HG03575 (cell line): ENCODE measurements at regions not wholly inside any gene's neighbourhood (a gene's known extent, or its start where the extent isn't known, plus 50 kb on each side); places are given as distances from the start of the nearest gene placed in this dataset.
"Not testable (repeated sequence)": the region's sequence is repeated elsewhere in the genome, so short reads cannot be mapped to it uniquely, and the experiment has no call there.

Experiments
- ATAC-seq: cut with Tn5 transposase; IDR thresholded peaks from one replicate; pipeline ENCODE4 v1.9.1; 2021; ENCODE audit not compliant: unreplicated experiment, insufficient number of reproducible peaks, low FRiP score; ENCODE audit errors: extremely low read depth

DNA sequence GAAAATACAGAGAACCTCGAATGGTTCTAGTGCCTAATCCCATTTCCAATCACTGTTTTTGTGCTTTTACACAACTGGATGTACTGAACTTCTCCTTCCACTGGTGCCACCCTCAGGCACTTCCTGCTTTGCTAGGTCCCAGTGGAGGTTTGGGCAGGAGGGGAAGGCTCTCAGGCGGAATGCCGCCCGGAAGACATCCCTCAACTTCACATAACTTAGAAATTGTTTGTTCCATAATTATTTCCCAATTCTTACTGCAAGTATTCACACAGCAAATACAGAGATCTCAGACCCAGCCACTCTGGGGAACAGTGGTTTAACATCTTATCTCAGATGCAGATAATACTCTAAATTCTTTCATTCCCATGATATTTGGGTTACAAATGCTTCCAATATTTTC is 195.7 kb upstream of the IPO5 start:
- no peak for ATAC-seq

DNA sequence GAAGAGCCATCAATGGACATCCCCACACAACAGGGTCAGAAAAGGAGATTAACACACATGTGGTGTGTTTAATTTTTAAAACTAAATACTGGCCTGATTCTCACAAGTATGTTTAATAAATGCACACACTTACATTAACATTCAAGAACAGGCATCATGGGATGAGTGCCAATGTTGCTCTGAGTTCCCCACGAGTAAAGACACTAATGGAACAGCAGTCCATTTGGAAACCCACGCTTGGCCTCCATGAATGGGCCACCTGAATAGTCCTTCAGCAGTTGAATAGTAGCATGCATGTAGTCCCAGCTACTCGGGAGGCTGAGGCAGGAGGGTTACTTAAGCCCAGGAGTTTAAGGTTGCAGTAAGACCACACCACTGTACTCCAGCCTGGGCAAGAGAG is 195.2 kb upstream of the IPO5 start:
- ATAC-seq, result no peak

DNA sequence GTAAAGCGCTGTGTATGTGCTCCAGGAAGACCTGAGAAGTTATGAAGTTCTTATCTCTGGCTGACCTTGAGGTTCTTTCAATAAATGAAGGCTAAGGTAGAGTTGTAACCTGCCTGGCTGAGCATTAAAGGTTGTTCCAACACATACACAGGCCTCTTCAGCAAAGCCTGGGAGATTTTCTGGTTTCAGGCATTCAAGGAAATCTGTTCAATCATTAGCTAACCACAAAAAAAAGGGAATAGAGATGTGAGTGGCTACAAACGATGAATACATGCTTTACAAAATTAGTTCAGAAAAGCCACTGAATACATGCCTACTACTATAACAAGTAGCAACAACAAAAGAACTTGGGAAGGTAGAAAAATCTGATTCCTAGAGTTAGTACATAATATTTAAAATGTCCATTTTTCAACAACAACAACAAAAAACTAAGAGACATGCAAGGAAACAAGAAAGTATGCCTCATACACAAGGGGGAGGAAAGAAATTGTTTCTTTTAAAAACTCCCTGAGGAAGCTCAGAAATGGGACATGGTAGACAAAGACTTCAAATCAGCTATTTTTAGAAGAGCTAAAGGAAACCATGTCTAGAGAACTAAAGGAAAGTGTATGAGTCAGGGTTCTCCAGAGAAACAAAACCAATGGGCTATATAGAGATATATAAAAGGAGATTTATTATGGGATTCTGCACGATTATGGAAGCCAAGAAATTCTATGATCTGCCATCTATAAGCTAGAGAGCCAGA is 191.5 kb upstream of the IPO5 start:
- ATAC-seq, result no peak

DNA sequence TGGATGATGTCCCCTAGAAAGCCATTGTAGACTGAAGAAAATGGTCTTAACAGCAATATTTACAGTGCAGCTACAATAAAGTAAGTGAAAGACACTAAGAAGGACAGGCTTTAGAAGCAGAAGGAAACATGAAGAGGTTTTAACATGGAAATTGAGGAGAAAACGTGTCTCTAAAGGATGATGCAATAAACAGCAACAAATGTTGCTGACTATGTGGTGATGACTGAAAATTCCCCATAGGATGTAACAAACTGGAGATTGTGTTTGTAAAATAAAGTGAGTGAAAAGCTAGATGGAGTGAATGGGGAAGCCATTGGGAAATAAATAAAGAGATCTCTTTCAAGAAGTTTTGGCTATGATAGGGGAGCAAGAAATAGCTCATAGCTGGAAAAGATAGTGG is 186.7 kb upstream of the IPO5 start:
- no peak for ATAC-seq

DNA sequence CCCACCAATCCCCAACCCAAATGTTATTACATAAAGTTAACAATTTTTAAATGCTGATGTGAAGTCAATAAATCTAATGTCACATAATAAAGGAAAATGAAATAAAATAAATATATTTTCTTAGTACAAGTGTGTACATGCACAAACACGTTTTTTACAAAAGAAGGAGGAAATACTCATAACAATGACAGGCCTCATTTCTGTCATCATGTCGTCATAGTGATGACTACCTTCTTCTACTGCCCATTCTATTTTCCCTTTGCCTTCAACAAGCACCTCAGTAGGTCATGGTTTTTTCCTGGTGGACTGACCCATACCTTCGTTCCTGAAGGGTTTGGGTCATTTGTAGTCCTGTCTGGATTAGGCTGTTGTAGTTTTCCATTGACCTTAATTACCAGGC is 185.3 kb upstream of the IPO5 start:
- no peak for ATAC-seq

DNA sequence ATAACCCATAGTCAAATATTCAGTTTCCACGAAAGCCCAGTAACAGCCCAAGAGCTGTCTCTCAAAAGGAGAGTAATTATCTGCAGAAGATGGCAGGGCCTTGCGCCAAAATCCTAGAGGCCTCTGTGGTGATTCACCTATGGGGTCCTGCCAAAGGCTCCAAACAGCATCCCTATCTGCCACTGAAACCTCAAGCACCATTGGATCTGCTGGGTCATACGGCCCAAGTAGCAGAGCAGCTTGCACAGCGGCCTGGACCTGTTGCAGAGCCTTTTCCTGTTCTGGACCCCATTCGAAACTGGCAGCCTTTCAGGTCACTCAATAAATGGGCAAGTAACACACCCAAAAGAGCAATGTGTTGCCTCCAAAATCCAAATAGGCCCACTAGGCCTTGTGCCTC is 183.2 kb upstream of the IPO5 start:
- not testable (repeated sequence) for ATAC-seq

DNA sequence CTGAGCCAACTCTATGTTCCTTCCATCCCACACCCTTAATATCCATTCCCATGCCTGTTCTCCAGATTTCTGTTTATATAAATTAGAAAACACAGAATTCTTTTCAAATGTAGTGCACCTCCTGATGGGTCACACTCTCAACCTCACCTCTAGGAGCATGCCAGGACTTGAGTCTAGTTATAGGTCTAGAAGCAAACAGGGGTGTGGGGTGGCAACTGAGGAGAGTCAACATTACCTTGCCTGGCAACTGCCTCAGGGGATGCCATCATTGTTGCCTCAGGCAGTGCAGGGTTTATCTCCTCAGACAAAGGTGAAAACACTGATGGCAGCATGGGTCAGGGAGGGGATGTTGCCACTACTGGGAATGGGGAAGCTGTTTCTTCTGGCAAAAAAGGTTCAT is 181.0 kb upstream of the IPO5 start:
- not testable (repeated sequence) for ATAC-seq

DNA sequence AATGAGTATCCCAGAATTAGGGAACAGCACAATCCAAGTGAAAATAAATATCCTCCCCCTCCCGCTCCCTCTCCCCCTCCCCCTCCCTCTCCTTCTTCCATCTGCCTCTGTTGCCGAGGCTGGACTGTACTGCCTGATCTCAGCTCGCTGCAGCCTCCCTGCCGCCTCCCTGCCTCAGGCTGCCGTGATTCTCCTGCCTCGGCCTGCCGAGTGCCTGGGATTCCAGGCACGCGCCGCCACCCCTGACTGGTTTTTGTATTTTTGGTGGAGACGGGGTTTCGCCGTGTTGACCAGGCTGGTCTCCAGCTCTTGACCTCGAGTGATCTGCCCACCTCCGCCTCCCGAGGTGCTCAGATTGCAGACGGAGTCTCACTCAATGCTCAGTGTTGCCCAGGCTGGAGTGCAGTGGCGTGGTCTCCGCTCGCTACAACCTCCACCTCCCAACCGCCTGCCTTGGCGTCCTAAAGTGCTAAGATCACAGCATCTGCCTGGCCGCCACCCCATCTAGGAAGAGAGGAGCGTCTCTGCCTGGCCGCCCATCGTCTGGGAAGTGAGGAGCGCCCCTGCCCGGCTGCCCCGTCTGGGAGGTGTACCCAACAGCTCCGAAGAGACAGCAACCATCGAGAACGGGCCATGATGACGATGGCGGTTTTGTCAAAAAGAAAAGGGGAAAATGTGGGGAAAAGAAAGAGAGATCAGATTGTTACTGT is 178.9 kb upstream of the IPO5 start:
- not testable (repeated sequence) for ATAC-seq

DNA sequence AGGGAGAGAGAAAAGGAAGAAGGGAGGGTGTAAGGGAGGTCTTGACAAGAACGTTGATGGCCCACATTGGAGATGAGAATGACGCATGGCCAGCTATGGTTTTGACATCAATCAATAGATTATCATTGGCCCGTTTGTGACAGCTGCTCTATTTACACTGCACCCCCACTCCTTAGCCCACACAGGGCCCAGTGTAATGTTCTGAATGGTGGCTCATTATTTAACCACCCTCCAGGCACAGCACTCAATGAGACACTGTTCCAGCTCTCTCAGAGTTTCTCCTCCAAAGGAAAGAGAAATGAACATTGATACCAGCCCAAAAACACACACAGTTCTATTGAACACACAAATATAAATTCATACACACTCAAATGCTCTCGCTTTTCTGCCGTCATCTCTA is 173.0 kb upstream of the IPO5 start:
- ATAC-seq, result no peak

DNA sequence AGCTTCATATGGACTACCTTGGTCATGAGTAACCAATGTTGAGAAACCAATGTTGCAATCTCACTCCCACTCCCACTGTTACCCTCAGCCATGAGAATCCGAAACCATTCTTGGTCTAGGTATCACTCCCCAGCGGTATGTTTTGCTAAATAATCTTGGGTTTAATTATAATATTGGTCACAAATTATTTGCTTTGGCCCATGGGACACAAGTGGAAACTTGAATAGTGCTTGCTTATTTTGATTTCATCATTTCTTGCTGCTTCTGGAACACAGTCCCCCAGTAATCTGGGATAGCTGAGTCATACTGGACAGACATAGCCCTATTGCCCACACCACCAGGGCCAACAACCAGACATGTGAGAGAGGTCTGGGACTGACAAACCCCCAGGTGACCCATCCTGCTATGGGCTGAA is 171.6 kb upstream of the IPO5 start:
- ATAC-seq, result no peak

DNA sequence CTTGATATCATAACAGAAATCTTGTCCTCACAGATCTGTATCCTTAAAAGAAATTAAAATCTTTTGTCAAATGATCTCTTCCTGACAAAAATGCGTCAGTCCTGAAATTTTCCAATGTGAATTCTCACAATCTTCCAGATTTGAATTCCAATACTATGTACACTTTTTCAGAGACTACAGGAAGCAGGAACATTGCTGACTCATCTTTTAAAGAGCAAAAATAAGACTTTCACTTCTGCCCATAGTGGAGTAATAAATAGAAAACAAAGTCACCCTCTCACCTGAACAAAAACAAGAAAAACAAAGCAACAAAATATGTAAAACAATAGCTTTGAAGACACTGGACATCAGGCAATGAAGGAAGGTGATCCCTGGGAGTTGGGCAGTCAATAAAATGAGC is 167.0 kb upstream of the IPO5 start:
- no peak for ATAC-seq

DNA sequence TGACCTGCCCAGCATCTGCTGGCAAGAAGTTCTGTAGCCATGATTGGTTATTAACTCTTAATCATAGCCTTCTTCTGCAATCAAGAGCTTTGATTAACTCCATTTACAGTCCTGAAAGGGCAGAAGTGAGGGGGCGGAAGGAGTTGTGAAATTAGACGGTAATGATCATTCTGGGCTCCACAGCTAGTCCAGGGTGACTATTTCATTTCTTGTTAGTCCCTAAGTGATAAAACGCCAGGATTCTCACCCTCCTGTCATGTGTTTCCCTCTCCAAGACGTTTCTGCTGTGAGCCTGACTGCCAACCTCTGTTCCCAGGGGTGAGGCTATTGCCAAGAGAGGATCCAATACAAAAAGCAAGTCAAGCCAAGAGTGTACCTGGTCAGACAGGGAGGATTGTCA is 155.9 kb upstream of the IPO5 start:
- no peak for ATAC-seq

DNA sequence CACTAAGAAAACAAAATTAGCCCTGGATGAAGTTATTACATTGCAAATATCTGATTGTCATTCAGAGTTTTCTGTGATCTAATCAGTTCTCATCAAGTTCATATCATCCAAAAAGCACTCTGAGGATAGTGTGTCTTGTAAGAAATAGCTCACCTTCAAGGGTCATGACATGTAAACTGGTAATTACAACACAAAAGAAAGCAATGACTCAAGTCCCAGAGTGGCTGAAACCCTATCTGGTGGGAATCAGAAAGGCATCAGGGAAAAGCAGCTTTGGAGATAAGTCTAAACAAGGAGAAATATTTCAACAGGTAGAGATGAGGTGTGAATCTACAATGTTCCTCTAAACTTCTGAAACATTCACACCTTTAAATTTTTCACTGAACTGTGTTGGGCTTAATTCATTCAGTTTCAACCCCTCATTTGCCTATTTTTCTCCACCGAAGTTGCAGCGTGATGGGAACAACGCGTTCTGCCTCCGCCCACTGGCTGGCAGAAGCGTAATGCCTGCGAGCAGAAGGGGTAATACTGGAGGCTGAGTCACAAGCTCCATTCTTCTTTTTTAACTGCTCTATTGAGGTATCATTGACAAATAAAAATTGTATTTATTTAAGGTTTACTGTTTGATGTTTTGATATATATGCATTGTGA is 155.2 kb upstream of the IPO5 start:
- ATAC-seq, result no peak

DNA sequence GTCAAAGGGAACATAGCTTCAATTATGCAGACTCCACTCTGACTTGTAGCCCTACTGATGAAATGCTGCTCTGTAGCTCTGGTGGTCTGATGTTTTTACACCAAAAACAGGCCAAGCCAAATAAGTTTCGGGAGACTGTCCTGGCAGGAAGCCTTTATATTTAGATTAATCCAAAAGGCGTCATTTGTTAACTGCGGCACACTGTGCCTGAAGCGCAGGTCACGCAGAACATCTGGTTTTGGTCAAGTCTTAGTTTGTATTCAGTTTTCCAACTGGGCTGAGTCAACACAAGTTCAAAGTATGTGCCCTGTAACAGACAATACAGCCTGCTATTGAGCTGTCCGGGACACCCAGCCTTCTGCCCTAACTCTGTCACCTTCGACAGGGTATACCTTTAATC is 154.6 kb upstream of the IPO5 start:
- ATAC-seq, result no peak

DNA sequence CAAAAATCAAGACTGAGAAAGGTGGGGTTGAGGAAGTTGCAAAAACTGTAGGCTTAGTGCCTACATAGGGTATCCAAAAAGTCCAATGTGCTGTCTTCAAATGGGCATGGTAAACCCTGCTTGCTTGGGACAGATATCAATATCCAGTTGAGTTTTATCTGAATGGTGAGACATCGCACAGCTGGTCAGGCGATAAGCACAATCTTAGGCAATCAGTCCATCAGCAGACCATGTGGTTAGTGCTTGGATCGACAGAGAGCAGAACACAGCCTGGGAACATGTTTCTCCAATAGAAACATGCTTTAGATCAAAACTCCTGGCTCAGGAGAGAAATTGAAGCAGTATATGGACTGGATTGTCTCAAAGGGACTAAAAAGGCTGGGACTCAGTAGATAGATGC is 151.3 kb upstream of the IPO5 start:
- ATAC-seq, result no peak

DNA sequence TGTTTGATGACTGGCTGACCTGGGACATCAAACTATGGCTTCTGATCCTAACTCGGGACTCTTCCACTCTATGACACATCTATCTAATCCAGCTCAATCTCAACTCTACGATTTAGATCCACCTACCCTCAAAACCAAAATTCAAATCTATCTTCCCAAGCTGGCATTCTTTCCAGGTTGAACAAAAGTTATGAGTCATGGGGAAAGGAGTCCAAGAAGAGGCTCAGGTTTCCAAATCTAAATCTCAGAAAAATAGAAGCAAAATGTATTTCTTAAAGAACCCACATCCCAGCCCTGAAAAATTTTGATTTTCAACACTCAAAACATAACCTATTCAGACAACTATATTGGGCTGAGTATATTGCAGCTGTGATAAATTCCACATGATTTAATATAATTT is 143.9 kb upstream of the IPO5 start:
- no peak for ATAC-seq

DNA sequence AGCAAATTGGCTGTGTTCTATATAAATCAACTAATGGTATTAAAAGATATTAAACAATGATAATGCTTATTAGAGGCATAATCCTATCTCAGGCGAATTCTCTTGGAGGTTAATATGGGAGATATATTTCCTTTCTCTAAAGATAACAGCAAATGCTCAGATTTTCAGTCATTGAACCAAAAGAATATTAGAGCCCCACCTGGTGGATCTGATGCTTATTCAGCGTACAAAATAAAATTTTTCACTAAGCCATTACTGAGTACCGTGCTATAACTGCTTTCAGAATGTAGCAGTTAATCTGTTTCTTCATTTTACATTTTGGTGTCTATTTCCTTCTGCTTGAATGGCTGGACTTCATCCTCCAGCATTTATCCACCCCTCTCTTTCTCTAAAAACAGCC is 143.3 kb upstream of the IPO5 start:
- no peak for ATAC-seq

DNA sequence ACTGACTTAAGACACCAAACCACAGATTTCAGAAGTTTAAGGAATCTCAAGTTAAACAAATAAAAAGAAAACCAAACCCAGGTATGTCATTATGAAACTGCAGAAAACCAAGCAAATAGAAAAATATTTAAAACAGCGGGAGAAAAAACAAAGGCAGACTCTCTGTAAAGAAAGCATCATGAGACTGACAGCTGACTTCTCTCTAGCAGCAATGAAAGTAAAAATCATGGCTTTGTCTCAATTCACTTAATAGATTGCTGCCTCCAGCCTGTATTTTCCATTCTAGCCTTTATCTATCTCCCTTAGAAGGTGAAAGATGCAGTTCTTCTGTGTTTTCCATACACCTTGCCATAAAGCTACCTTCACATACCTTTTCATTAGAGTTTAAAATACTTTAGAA is 131.1 kb upstream of the IPO5 start:
- ATAC-seq, result no peak

DNA sequence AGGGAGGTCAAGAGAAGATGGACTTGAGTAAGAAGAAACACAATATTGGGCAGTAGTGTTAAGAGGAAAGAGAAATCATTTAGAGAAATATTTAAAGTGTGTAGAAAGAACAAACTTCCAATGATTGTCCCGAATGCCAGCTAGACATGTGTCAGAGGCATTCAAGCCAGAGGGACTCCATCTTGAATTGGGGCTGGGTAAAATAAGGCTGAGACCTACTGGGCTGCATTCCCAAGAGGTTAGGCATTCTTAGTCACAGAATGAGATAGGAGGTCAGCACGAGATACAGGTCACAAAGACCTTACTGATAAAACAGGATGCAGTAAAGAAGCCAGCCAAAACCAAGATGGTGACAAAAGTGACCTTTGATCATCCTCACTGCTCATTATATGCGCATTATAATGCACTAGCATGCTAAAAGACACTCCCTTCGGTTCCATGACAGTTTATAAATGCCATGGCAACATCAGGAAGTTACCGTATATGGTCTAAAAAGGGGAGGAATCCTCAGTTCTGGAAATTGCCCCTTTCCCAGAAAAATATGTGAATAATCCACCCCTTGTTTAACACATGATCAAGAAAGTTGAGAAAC is 127.0 kb upstream of the IPO5 start:
- ATAC-seq, result no peak

DNA sequence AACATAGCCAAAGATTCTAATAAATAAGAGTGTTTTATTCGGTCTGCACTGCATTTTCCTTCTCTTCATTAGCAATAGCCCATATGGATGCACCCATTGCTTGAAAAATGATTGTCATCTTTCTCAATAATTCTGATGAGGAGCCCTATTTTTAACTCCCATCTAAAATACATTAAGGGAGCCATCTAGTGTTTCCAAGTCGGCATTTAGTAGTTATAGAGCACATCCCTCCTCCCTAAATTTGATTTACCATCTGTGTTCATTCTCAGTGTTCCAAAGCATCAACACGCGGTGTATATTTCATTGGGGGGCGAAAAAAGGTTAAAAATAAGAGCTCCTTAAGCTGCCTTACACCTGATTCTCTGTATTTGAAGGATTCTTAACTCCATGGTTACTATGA is 119.2 kb upstream of the IPO5 start:
- no peak for ATAC-seq
